Vagina (tissue), 2 donors: ENCODE measurements at regions not wholly inside any gene's neighbourhood (a gene's known extent, or its start where the extent isn't known, plus 50 kb on each side); places are given as distances from the start of the nearest gene placed in this dataset.

Source experiments
- POLR2A ChIP-seq, 2 donors: fragments of 450-650 bp; IDR thresholded peaks; one replicate each; pipeline ENCODE4 v1.6.1; 2017; ENCODE audit warnings: antibody characterized with exemption in 2 of 2, mild to moderate bottlenecking in 2 of 2, moderate library complexity in 2 of 2
- TF ChIP-seq, protein P1 (sequence below), 3 experiments: fragments of 450-650 bp in 2 of 3; fragments of 200-600 bp in 1 of 3; sonication (generic) in 1 of 3; IDR thresholded peaks; one replicate each; pipeline ENCODE4 v1.5.1; 2017 to 2019; ENCODE audit warnings: antibody characterized with exemption in 3 of 3, mild to moderate bottlenecking in 2 of 3, moderate library complexity in 2 of 3

DNA sequence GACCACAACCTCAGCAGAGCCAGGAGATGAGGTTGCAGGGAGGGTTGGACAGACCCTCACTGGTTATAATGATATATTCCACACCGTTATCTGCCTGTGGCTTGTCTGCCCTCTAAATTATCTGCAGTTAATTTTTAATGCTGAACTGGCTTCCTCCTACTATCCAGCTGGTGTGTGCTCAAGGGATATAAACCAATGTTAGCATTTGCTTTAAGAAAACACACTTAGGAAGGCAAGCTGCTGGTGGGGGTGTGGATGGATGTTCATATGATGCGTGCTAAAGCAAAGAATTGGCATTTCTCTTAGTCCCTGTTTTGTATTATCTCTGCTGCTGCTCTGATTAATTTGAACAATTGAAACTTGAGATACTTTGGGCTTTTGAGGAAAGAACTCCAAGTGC is 132.2 kb upstream of the NPVF start:
- TF ChIP-seq, protein P1, sequence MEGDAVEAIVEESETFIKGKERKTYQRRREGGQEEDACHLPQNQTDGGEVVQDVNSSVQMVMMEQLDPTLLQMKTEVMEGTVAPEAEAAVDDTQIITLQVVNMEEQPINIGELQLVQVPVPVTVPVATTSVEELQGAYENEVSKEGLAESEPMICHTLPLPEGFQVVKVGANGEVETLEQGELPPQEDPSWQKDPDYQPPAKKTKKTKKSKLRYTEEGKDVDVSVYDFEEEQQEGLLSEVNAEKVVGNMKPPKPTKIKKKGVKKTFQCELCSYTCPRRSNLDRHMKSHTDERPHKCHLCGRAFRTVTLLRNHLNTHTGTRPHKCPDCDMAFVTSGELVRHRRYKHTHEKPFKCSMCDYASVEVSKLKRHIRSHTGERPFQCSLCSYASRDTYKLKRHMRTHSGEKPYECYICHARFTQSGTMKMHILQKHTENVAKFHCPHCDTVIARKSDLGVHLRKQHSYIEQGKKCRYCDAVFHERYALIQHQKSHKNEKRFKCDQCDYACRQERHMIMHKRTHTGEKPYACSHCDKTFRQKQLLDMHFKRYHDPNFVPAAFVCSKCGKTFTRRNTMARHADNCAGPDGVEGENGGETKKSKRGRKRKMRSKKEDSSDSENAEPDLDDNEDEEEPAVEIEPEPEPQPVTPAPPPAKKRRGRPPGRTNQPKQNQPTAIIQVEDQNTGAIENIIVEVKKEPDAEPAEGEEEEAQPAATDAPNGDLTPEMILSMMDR (IDR thresholded peaks at IDR 0.05) = no peak
- no peak for TF ChIP-seq POLR2A (IDR thresholded peaks at IDR 0.05)
